ENCODE measurements at regions not wholly inside any gene's neighbourhood (a gene's known extent, or its start where the extent isn't known, plus 50 kb on each side); places are given as distances from the start of the nearest gene placed in this dataset.

DNA sequence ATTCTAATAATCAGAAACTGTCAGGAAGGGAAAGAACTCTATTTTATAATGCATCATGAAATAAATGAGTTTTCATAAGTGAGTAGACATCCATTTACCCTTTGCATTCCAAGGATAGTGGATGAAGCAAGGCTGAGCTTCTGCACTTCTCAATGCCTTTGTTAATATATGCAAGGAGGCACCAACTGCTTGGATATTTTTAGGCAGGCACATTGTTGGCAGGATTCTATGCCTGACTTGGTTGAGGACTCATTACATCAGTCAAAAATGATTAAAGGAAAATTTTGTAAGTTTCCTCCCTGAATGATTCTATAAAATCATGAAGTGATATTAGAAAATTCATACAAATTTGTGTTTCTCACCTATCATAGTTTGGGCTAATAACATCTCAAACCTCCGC lies 612.2 kb upstream of the POM121L12 start:
- TF ChIP-seq ZFX (IDR thresholded peaks at IDR 0.05; ENCODE audit: borderline replicate concordance): no peak
- TF ChIP-seq, protein P1, sequence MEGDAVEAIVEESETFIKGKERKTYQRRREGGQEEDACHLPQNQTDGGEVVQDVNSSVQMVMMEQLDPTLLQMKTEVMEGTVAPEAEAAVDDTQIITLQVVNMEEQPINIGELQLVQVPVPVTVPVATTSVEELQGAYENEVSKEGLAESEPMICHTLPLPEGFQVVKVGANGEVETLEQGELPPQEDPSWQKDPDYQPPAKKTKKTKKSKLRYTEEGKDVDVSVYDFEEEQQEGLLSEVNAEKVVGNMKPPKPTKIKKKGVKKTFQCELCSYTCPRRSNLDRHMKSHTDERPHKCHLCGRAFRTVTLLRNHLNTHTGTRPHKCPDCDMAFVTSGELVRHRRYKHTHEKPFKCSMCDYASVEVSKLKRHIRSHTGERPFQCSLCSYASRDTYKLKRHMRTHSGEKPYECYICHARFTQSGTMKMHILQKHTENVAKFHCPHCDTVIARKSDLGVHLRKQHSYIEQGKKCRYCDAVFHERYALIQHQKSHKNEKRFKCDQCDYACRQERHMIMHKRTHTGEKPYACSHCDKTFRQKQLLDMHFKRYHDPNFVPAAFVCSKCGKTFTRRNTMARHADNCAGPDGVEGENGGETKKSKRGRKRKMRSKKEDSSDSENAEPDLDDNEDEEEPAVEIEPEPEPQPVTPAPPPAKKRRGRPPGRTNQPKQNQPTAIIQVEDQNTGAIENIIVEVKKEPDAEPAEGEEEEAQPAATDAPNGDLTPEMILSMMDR (IDR thresholded peaks at IDR 0.05): no peak
- no peak overlapping the region for H3K27ac ChIP-seq

DNA sequence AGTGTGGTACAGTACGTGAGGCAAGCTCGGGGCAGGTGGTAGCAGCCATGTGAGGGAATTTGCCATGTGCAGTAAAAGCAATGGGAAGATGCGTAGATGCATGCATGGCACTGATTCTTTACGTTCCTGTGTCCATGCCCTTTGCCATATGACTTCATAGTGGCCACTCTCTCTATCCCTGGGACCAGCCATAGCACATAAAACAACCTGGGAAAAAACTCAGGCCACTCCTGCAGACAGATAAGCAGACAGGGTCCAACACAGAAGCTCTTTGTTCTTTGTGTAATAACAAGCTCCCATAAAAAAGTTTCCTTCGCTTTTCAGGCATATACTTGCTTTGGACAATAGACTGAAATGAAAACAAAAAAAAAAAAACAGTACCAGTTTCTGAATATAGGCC lies 622.4 kb upstream of the POM121L12 start:
- no peak for TF ChIP-seq ZFX (IDR thresholded peaks at IDR 0.05; ENCODE audit: borderline replicate concordance)
- TF ChIP-seq, protein P1 (IDR thresholded peaks at IDR 0.05): no peak
- no peak overlapping the region for H3K27ac ChIP-seq

- no peak overlapping the region for H3K27ac ChIP-seq
- TF ChIP-seq, protein P1 (IDR thresholded peaks at IDR 0.05): no peak
- no peak for TF ChIP-seq ZFX (IDR thresholded peaks at IDR 0.05; ENCODE audit: borderline replicate concordance)
Measured at GRCh38 chr7:52410032-52410431, 625.4 kb upstream of the POM121L12 start.

DNA sequence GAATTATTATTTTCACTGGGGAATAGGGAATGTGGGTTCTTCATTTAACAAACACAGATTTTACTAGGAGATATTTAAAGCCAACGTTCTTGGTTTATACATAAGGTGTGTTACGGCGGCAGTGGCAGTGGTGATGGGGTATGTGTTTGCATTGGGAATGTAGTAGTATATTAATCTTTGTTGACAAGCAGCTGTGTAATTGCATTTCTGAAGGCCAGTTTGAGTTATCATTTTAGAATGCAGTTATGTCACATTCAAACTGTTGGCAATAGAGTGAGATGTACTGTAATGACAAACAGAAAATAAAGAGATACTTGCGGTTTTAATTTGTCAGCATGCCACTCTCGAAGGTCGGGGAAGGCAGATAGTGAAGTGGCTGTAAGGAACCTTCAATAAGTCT lies 628.6 kb upstream of the POM121L12 start:
- H3K27ac ChIP-seq: no peak overlapping the region
- TF ChIP-seq, protein P1 (IDR thresholded peaks at IDR 0.05): no peak
- TF ChIP-seq ZFX (IDR thresholded peaks at IDR 0.05; ENCODE audit: borderline replicate concordance): no peak

GRCh38 chr7:52382731-52383130 lies 652.7 kb upstream of the POM121L12 start:
- TF ChIP-seq, protein P1 (IDR thresholded peaks at IDR 0.05): no peak
- TF ChIP-seq ZFX (IDR thresholded peaks at IDR 0.05; ENCODE audit: borderline replicate concordance): no peak
- no peak overlapping the region for H3K27ac ChIP-seq

- H3K27ac ChIP-seq: no peak overlapping the region
- TF ChIP-seq, protein P1 (IDR thresholded peaks at IDR 0.05): no peak
- TF ChIP-seq ZFX (IDR thresholded peaks at IDR 0.05; ENCODE audit: borderline replicate concordance): no peak
Measured at GRCh38 chr7:52369922-52370321, 665.5 kb upstream of the POM121L12 start.

- no peak overlapping the region for H3K27ac ChIP-seq
- no peak for TF ChIP-seq ZFX (IDR thresholded peaks at IDR 0.05; ENCODE audit: borderline replicate concordance)
- TF ChIP-seq, protein P1 (IDR thresholded peaks at IDR 0.05): no peak
Measured at GRCh38 chr7:52365349-52365748, 670.1 kb upstream of the POM121L12 start.

Measured in 22Rv1 (cell line).